GM10266 (cell line): ENCODE measurements at regions not wholly inside any gene's neighbourhood (a gene's known extent, or its start where the extent isn't known, plus 50 kb on each side); places are given as distances from the start of the nearest gene placed in this dataset.

ENCODE experiments used
- DNase-seq: peaks from one replicate; pipeline ENCODE4 v3.0.0; 2012; ENCODE audit errors: extremely low spot score
- TF ChIP-seq, protein P1 (sequence below): IDR thresholded peaks from 2 replicates; pipeline ENCODE4 v1.5.1; 2012; ENCODE audit warnings: mild to moderate bottlenecking, low read depth; ENCODE audit not compliant: control insufficient read depth, insufficient read depth; ENCODE audit errors: missing control alignments

DNA sequence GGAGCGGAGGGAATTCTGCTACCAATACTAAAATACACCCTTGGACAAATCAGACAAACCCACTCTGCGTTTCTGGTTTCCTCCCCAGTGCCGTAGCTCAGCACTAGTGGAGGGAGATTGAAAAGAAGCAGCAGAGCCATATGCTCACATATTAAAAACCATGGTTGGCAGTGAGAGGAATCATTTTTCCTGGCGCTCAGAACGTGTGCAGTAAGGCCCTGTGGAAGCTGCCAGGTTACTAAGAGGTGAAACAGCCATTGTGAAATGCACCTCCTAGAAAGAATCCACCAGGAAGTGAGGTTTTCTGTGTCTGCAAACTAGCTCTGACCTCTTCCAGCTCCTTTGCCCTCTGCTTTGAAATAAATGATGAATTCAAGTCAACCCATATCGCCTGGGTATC is 177.2 kb downstream of the ERCC6L2 start:
- no peak for DNase-seq
- TF ChIP-seq, protein P1, sequence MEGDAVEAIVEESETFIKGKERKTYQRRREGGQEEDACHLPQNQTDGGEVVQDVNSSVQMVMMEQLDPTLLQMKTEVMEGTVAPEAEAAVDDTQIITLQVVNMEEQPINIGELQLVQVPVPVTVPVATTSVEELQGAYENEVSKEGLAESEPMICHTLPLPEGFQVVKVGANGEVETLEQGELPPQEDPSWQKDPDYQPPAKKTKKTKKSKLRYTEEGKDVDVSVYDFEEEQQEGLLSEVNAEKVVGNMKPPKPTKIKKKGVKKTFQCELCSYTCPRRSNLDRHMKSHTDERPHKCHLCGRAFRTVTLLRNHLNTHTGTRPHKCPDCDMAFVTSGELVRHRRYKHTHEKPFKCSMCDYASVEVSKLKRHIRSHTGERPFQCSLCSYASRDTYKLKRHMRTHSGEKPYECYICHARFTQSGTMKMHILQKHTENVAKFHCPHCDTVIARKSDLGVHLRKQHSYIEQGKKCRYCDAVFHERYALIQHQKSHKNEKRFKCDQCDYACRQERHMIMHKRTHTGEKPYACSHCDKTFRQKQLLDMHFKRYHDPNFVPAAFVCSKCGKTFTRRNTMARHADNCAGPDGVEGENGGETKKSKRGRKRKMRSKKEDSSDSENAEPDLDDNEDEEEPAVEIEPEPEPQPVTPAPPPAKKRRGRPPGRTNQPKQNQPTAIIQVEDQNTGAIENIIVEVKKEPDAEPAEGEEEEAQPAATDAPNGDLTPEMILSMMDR = no peak

DNA sequence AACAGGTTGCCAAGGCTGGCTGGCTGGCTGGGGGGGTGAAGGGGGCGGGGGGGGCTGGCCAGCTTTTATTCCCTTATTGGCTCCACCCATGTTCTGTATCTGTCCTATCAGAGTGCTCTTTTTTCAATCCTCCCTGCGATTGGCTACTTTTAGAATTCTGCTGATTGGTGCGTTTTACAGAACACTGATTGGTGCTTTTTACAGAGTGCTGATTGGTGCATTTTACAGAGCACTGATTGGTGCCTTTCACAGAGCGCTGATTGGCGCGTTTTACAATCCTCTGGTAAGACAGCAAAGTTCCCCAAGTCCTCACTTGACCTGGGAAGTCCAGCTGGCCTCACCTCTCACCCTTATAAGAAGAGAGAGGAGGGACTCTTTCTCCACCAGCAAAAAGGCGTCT is 175.9 kb downstream of the ERCC6L2 start:
- TF ChIP-seq, protein P1 = no peak
- no peak for DNase-seq

DNA sequence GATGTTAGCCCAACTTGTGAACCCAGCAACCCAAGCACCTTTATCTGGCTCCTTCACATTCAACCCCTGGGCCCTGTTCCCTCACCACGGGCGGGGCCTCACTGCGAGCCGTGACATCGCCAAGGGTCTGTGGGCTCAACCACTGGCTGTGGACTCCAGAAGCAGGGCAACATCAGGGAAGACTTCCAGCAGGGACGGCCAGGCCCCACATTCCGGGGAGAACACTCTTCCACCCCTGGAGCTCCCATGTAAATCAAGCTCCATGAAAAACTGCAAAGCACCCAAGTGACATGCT is 175.3 kb downstream of the ERCC6L2 start:
- DNase-seq = no peak
- TF ChIP-seq, protein P1 = no peak

DNA sequence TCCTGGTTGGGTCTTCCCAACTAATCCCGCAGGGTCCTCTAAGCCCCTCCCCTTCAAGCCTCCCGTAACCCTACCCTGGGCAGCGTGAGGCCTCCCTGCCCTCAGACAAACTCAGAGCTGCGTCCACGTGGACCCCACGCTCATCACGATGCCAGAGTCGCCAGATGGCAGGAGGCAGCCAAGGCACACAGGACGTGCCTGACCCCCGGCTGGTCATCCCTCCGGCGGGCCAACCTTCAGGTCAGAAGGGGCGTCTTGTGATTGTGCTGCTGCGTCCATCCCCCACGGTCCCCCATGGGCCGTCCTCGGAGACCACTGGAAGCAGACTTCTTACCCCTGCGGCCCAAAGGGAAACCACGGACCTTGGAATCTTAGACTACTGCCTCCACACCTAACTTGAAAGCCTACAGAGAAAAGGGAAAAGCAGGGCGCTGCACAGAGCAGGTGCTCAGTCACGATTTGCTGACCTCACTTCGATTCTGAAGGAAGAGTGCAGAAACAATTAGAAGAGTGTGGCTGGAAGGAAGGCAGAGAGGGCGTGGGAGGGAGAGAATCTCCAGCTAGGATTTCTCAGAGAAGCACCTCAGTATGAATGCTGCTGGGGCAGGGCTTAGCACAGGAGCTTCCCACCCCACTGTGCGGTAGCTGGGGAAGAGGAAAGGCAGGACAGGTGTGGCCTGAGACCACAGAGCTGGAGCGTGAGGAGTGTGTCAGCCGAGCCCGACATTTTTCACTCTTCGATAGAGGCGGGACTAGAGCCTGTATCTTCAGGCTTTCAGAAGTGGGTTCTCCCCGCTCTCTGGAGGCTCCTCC is 174.8 kb downstream of the ERCC6L2 start:
- TF ChIP-seq, protein P1 = no peak
- DNase-seq = no peak

DNA sequence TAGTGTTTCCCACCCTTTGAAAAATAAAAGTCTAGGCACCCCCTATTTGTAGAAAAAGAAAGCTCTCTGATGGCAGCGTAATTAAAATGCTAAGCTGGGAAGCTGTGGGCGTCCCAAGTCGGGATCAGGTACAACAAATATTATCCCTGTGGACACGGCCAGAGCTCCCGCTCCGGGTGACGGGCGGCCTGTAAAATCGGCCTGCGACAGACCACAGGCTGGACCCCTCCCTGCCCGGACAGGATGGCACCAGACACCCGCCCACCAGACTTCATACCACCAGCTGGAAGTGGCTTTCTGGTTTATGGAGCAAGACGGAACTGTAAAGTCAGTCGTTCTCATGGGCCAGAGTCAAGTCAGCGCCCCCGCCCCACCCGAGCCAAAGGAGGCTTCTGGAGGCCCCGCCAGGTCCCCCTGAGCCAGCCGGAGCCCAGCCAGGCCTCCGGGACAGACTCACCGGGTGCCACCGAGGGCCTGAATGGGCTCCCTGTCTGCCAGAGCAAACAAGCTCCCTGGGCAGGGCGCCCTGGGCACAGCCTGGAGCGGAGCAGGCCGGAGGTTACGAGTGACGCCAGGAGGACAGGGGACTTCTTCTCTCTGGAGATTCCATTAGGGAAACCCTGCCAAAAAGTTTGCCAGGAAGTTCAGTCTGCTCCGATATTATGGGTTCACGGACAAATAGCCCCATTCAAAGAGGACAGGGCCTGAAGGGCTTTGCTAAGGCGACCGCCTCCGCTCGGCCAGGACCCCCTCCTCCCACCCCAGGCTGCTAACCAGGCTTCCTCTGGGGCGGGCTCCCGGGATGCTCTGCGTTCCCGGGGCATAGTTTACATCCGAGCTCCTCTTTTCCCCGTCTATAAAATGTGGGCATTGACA is 173.7 kb downstream of the ERCC6L2 start:
- DNase-seq = no peak
- TF ChIP-seq, protein P1 = no peak

DNA sequence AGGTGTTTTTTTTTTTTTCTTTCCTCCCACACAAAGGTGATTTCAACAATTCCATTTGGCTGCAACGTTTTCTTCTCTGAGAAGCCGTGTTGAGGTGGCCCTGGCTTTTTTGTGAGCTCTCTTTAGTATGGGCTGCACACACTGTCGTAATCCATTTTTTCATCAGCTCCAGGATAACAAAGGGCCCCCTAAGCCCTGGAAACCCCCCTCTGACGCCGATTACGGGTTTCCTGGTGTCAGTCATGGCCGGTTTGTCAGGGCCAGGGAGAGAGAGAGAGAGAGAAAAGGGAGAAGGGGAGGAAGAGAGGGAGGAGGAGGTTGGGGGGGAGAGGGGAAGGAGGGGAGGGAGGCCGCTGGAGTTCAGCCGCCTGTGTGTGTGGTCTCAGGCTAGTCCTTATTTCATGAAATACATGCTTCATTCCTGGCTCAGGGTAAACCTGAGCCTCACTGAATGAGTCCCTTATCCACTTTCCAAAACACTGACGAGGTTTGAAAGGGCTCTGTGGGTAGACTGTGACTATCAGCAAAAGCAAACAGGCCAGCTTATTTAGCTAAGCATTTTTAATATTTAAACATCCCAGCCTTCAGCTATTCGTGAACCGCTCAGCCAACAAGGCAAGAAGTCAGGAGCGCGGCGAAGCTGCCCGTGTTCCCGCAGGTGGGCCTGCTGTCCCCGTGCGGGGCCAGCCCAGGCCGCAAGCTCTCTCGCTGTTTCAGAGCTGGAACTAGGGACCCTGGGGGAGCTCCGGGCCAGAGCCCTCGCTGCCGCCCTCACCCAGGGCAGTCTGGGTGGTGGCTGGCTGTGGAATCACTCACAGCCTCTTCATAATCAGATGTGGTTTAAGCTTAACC is 172.8 kb downstream of the ERCC6L2 start:
- DNase-seq = peak; percentile 34
- TF ChIP-seq, protein P1 = no peak
